ENCODE measurements at regions not wholly inside any gene's neighbourhood (a gene's known extent, or its start where the extent isn't known, plus 50 kb on each side); places are given as distances from the start of the nearest gene placed in this dataset.
A peak's percentile ranks its signal among the peaks of the same experiment; 100 is the strongest.

DNA sequence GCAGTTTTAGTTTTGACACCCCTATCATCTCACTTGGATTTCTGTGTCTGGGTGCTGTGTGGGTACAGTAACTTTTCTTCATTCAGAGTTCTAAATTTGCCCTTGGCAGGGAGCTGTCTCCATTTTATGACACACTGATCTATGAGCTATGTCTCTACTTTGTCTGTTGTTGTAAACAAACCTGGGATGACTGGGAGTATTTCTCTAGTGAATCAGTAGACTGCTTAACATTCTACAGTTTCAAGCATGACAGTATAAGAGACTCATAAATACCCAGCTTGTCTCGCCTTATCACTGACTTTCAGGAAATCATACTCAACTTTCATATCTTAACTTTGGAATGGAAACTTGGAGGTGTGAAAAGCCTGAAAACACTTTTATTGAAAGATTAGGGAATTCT lies 212.1 kb upstream of the NUDT12 start:
- ATAC-seq: peak; percentile 66
- TF ChIP-seq TOX (CRISPR knock-in tag; IDR thresholded peaks at IDR 0.05; ENCODE audit: borderline replicate concordance) (no peak), ISL1 (CRISPR knock-in tag; IDR thresholded peaks at IDR 0.05) (peak; percentile 85)

DNA sequence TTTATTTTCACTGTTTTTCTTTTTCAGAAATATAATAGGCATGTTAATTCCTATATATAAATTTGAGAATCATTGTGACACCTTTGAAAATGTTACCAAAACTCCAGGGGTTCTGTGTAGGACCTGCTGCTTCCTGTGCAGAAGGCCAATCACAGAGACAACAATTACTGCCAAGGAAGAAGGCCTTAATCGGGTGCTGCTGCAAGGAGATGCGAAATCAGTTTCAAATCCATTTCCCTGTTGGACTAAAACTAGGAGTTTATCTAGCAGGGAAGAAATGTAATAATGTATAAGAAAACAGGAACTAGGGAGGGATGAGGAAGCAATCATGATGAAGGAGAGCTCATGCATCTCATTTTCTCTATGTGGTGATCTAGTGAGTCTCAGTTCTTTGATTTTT lies 209.7 kb upstream of the NUDT12 start:
- ATAC-seq: no peak
- TF ChIP-seq ZNF8 (CRISPR knock-in tag; IDR thresholded peaks at IDR 0.05) (no peak), ARNTL (CRISPR knock-in tag; IDR thresholded peaks at IDR 0.05; ENCODE audit: borderline replicate concordance, low read depth) (no peak), BACH2 (CRISPR knock-in tag; IDR thresholded peaks at IDR 0.05; ENCODE audit: borderline replicate concordance) (no peak), ISL1 (CRISPR knock-in tag; IDR thresholded peaks at IDR 0.05) (no peak), ESRRG (CRISPR knock-in tag; IDR thresholded peaks at IDR 0.05) (no peak), ZFP3 (CRISPR knock-in tag; IDR thresholded peaks at IDR 0.05) (no peak)
- TF ChIP-seq, protein P1, sequence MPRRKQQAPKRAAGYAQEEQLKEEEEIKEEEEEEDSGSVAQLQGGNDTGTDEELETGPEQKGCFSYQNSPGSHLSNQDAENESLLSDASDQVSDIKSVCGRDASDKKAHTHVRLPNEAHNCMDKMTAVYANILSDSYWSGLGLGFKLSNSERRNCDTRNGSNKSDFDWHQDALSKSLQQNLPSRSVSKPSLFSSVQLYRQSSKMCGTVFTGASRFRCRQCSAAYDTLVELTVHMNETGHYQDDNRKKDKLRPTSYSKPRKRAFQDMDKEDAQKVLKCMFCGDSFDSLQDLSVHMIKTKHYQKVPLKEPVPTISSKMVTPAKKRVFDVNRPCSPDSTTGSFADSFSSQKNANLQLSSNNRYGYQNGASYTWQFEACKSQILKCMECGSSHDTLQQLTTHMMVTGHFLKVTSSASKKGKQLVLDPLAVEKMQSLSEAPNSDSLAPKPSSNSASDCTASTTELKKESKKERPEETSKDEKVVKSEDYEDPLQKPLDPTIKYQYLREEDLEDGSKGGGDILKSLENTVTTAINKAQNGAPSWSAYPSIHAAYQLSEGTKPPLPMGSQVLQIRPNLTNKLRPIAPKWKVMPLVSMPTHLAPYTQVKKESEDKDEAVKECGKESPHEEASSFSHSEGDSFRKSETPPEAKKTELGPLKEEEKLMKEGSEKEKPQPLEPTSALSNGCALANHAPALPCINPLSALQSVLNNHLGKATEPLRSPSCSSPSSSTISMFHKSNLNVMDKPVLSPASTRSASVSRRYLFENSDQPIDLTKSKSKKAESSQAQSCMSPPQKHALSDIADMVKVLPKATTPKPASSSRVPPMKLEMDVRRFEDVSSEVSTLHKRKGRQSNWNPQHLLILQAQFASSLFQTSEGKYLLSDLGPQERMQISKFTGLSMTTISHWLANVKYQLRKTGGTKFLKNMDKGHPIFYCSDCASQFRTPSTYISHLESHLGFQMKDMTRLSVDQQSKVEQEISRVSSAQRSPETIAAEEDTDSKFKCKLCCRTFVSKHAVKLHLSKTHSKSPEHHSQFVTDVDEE (CRISPR knock-in tag; IDR thresholded peaks at IDR 0.05): no peak

DNA sequence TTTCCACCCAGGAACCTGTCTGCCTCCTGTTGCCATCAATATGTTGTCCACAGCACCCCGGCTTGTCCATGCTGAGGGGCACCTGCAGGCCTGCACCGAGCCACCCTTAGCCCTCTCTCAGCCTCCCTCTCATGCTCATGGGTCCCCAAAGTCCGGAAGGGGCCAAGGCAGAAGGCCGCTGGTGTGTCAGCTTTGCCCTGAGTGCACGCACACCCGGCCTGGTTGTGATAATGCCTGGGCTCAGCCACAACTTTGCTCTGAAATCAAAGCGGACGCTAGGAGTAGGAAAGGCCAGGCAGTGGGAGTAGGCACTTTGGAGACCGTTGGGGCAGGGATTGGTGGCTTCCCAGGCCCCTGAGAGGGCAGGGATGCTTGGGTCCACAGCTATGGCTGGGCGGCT lies 201.8 kb upstream of the NUDT12 start:
- TF ChIP-seq GLIS3 (CRISPR knock-in tag; IDR thresholded peaks at IDR 0.05): no peak
- no peak for TF ChIP-seq ESRRG (CRISPR knock-in tag; IDR thresholded peaks at IDR 0.05)

DNA sequence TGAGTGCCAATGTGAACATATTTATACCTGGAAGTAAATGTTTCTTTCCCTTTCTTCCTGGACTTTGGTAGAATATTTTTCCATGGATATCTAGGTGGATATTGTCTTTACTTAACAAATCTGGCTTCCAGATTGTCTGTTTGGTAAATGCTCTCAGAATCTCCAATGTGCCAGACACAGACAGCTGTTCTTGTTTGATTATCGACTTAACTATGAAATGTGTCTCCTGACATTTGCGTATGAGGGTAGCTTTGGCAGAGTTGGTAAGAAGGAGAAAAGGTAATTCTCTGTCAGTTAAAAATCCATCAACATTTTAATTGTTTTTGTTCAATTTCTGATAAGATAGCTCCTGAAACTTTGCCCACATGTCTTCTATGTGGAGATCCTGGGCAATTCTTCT lies 196.4 kb upstream of the NUDT12 start:
- no peak for ATAC-seq
- TF ChIP-seq ZNF70 (CRISPR knock-in tag; IDR thresholded peaks at IDR 0.05) (no peak), PPARA (CRISPR knock-in tag; IDR thresholded peaks at IDR 0.05; ENCODE audit: borderline replicate concordance) (no peak), SNAI2 (CRISPR knock-in tag; IDR thresholded peaks at IDR 0.05) (no peak), BACH2 (CRISPR knock-in tag; IDR thresholded peaks at IDR 0.05; ENCODE audit: borderline replicate concordance) (no peak), ZFP3 (CRISPR knock-in tag; IDR thresholded peaks at IDR 0.05) (no peak), ISL1 (CRISPR knock-in tag; IDR thresholded peaks at IDR 0.05) (no peak), CSDC2 (CRISPR knock-in tag; IDR thresholded peaks at IDR 0.05) (no peak)
- TF ChIP-seq, protein P2, sequence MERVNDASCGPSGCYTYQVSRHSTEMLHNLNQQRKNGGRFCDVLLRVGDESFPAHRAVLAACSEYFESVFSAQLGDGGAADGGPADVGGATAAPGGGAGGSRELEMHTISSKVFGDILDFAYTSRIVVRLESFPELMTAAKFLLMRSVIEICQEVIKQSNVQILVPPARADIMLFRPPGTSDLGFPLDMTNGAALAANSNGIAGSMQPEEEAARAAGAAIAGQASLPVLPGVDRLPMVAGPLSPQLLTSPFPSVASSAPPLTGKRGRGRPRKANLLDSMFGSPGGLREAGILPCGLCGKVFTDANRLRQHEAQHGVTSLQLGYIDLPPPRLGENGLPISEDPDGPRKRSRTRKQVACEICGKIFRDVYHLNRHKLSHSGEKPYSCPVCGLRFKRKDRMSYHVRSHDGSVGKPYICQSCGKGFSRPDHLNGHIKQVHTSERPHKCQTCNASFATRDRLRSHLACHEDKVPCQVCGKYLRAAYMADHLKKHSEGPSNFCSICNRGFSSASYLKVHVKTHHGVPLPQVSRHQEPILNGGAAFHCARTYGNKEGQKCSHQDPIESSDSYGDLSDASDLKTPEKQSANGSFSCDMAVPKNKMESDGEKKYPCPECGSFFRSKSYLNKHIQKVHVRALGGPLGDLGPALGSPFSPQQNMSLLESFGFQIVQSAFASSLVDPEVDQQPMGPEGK (CRISPR knock-in tag; IDR thresholded peaks at IDR 0.05; ENCODE audit: borderline replicate concordance): no peak
- TF ChIP-seq, protein P3, sequence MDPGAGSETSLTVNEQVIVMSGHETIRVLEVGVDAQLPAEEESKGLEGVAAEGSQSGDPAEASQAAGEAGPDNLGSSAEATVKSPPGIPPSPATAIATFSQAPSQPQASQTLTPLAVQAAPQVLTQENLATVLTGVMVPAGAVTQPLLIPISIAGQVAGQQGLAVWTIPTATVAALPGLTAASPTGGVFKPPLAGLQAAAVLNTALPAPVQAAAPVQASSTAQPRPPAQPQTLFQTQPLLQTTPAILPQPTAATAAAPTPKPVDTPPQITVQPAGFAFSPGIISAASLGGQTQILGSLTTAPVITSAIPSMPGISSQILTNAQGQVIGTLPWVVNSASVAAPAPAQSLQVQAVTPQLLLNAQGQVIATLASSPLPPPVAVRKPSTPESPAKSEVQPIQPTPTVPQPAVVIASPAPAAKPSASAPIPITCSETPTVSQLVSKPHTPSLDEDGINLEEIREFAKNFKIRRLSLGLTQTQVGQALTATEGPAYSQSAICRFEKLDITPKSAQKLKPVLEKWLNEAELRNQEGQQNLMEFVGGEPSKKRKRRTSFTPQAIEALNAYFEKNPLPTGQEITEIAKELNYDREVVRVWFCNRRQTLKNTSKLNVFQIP (CRISPR knock-in tag; IDR thresholded peaks at IDR 0.05; ENCODE audit: borderline replicate concordance, low read depth): no peak
- TF ChIP-seq, protein P4, sequence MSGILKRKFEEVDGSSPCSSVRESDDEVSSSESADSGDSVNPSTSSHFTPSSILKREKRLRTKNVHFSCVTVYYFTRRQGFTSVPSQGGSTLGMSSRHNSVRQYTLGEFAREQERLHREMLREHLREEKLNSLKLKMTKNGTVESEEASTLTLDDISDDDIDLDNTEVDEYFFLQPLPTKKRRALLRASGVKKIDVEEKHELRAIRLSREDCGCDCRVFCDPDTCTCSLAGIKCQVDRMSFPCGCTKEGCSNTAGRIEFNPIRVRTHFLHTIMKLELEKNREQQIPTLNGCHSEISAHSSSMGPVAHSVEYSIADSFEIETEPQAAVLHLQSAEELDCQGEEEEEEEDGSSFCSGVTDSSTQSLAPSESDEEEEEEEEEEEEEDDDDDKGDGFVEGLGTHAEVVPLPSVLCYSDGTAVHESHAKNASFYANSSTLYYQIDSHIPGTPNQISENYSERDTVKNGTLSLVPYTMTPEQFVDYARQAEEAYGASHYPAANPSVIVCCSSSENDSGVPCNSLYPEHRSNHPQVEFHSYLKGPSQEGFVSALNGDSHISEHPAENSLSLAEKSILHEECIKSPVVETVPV (CRISPR knock-in tag; IDR thresholded peaks at IDR 0.05): no peak

More for the DNA sequence above, 201.8 kb upstream of the NUDT12 start:
- ATAC-seq: no peak

DNA sequence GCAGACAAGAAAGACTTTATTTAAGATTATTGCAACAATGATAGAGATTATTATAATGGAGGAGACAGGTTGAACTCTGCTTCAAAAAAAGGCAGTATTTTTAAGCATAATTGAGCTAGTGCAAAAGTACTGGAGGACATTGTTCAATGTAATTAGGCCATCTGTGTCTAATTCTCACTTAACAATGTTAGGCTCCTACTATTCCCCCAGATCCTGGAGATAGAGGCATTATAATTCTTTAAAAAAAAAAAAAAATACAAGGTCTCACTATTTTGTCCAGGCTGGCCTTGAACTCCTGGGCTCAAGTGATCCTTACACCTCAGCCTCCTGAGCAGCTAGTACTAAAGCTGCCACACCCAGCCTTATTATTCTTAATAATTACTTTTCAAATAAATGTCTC lies 193.4 kb upstream of the NUDT12 start:
- ATAC-seq: no peak

More for the DNA sequence above, 193.4 kb upstream of the NUDT12 start:
- TF ChIP-seq, protein P1 (CRISPR knock-in tag; IDR thresholded peaks at IDR 0.05): no peak
- TF ChIP-seq ZFP3 (CRISPR knock-in tag; IDR thresholded peaks at IDR 0.05): no peak
- TF ChIP-seq ZNF70 (CRISPR knock-in tag; IDR thresholded peaks at IDR 0.05): peak; percentile 52; the same call in 1 of the 2 replicates
- no peak for TF ChIP-seq PPARA (CRISPR knock-in tag; IDR thresholded peaks at IDR 0.05; ENCODE audit: borderline replicate concordance)
- TF ChIP-seq SNAI2 (CRISPR knock-in tag; IDR thresholded peaks at IDR 0.05): no peak
